Panc1 (cell line): ENCODE measurements at regions not wholly inside any gene's neighbourhood (a gene's known extent, or its start where the extent isn't known, plus 50 kb on each side); places are given as distances from the start of the nearest gene placed in this dataset.

Experiments
- POLR2AphosphoS5 ChIP-seq: IDR thresholded peaks from 2 replicates; pipeline ENCODE4 v1.6.1; 2012; ENCODE audit warnings: mild to moderate bottlenecking, low read depth, low read length, moderate library complexity
- TF ChIP-seq, protein P1 (sequence below): fragments of 450-650 bp; IDR thresholded peaks from 2 replicates; pipeline ENCODE4 v1.5.1; 2017; ENCODE audit warnings: mild to moderate bottlenecking

- TF ChIP-seq, protein P1, sequence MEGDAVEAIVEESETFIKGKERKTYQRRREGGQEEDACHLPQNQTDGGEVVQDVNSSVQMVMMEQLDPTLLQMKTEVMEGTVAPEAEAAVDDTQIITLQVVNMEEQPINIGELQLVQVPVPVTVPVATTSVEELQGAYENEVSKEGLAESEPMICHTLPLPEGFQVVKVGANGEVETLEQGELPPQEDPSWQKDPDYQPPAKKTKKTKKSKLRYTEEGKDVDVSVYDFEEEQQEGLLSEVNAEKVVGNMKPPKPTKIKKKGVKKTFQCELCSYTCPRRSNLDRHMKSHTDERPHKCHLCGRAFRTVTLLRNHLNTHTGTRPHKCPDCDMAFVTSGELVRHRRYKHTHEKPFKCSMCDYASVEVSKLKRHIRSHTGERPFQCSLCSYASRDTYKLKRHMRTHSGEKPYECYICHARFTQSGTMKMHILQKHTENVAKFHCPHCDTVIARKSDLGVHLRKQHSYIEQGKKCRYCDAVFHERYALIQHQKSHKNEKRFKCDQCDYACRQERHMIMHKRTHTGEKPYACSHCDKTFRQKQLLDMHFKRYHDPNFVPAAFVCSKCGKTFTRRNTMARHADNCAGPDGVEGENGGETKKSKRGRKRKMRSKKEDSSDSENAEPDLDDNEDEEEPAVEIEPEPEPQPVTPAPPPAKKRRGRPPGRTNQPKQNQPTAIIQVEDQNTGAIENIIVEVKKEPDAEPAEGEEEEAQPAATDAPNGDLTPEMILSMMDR: no peak
- no peak for TF ChIP-seq POLR2AphosphoS5
Measured at GRCh38 chr11:119872611-119873310, 143.8 kb upstream of the NECTIN1 start.
